Osteocyte (in vitro differentiated cells): ENCODE measurements at regions not wholly inside any gene's neighbourhood (a gene's known extent, or its start where the extent isn't known, plus 50 kb on each side); places are given as distances from the start of the nearest gene placed in this dataset.
"Not testable (repeated sequence)": the region's sequence is repeated elsewhere in the genome, so short reads cannot be mapped to it uniquely, and the experiment has no call there.

Source experiments
- DNase-seq: peaks from one replicate; pipeline ENCODE4 v3.0.0; 2021; ENCODE audit warnings: mixed read lengths; ENCODE audit not compliant: unreplicated experiment; ENCODE audit errors: extremely low spot score
- H3K27ac Mint-ChIP-seq: one replicate; pipeline ENCODE4 v1.8.0; 2021; ENCODE audit warnings: mild to moderate bottlenecking, mixed read lengths; ENCODE audit not compliant: unreplicated experiment
- H3K27me3 Mint-ChIP-seq: one replicate; pipeline ENCODE4 v1.8.0; 2021; ENCODE audit warnings: mixed read lengths; ENCODE audit not compliant: unreplicated experiment
- H3K36me3 Mint-ChIP-seq: one replicate; pipeline ENCODE4 v1.8.0; 2021; ENCODE audit warnings: mixed read lengths; ENCODE audit not compliant: unreplicated experiment
- H3K4me1 Mint-ChIP-seq: one replicate; pipeline ENCODE4 v1.8.0; 2021; ENCODE audit warnings: mixed read lengths; ENCODE audit not compliant: unreplicated experiment
- H3K4me3 Mint-ChIP-seq: one replicate; pipeline ENCODE4 v1.8.0; 2021; ENCODE audit warnings: mild to moderate bottlenecking, moderate library complexity, mixed read lengths; ENCODE audit not compliant: unreplicated experiment
- H3K9me3 Mint-ChIP-seq: one replicate; pipeline ENCODE4 v1.8.0; 2021; ENCODE audit warnings: mixed read lengths; ENCODE audit not compliant: unreplicated experiment
- CTCF ChIP-seq: fragments of 200-600 bp; sonication (generic); IDR thresholded peaks from 2 replicates; pipeline ENCODE4 v1.5.0; 2021; ENCODE audit warnings: antibody characterized with exemption, mild to moderate bottlenecking, moderate library complexity

GRCh38 chr2:35820391-35820790, 535.2 kb upstream of the CRIM1 start:
- no peak for TF ChIP-seq CTCF
- H3K4me1 Mint-ChIP-seq, result no peaks in the 10 kb centered on the region

GRCh38 chr2:35819033-35819432, 536.5 kb upstream of the CRIM1 start:
- TF ChIP-seq CTCF, result no peak
- no peaks in the 10 kb centered on the region for H3K4me1 Mint-ChIP-seq
- DNase-seq, result no peak
- H3K9me3 Mint-ChIP-seq, result no peaks in the 10 kb centered on the region
- H3K4me3 Mint-ChIP-seq, result no peak overlapping the region
- H3K36me3 Mint-ChIP-seq, result no peaks in the 10 kb centered on the region
- H3K27me3 Mint-ChIP-seq, result peaks cover 29% of the 10 kb centered on the region
- no peak overlapping the region for H3K27ac Mint-ChIP-seq

More at GRCh38 chr2:35820391-35820790, 535.2 kb upstream of the CRIM1 start:
- Mint-ChIP-seq H3K27ac (no peak overlapping the region), H3K36me3 (no peaks in the 10 kb centered on the region), H3K27me3 (peaks cover 34% of the 10 kb centered on the region), H3K9me3 (no peaks in the 10 kb centered on the region), H3K4me3 (no peak overlapping the region)
- DNase-seq, result no peak

- not testable (repeated sequence) for H3K4me1 Mint-ChIP-seq, H3K4me3 Mint-ChIP-seq
These were observed 537.2 kb upstream of the CRIM1 start for GRCh38 chr2:35818359-35818758.

GRCh38 chr2:35814597-35814996, 541.0 kb upstream of the CRIM1 start:
- H3K4me1 Mint-ChIP-seq, H3K9me3 Mint-ChIP-seq, DNase-seq, H3K36me3 Mint-ChIP-seq, H3K27ac Mint-ChIP-seq, H3K4me3 Mint-ChIP-seq: not testable (repeated sequence)
- H3K27me3 Mint-ChIP-seq, result peaks cover 14% of the 10 kb centered on the region

More at GRCh38 chr2:35818359-35818758, 537.2 kb upstream of the CRIM1 start:
- not testable (repeated sequence) for H3K27ac Mint-ChIP-seq, H3K9me3 Mint-ChIP-seq, H3K36me3 Mint-ChIP-seq, DNase-seq
- H3K27me3 Mint-ChIP-seq, result peaks cover 29% of the 10 kb centered on the region

GRCh38 chr2:35803126-35803525, 552.5 kb upstream of the CRIM1 start:
- no peak overlapping the region for H3K4me3 Mint-ChIP-seq
- no peaks in the 10 kb centered on the region for H3K4me1 Mint-ChIP-seq
- H3K27ac Mint-ChIP-seq, result no peak overlapping the region
- H3K27me3 Mint-ChIP-seq, result peaks cover 11% of the 10 kb centered on the region
- H3K9me3 Mint-ChIP-seq, result peaks cover 13% of the 10 kb centered on the region
- DNase-seq, result no peak
- no peak for TF ChIP-seq CTCF
- H3K36me3 Mint-ChIP-seq, result no peaks in the 10 kb centered on the region

GRCh38 chr2:35794796-35795450, 560.7 kb upstream of the CRIM1 start:
- no peaks in the 10 kb centered on the region for H3K36me3 Mint-ChIP-seq
- H3K4me3 Mint-ChIP-seq, result no peak overlapping the region
- DNase-seq, result no peak
- peaks cover 23% of the 10 kb centered on the region for H3K27me3 Mint-ChIP-seq
- no peaks in the 10 kb centered on the region for H3K9me3 Mint-ChIP-seq
- no peaks in the 10 kb centered on the region for H3K4me1 Mint-ChIP-seq
- H3K27ac Mint-ChIP-seq, result no peak overlapping the region
- TF ChIP-seq CTCF, result no peak
